HEK293 (cell line): ENCODE measurements at regions not wholly inside any gene's neighbourhood (a gene's known extent, or its start where the extent isn't known, plus 50 kb on each side); places are given as distances from the start of the nearest gene placed in this dataset.
"Not testable (repeated sequence)": the region's sequence is repeated elsewhere in the genome, so short reads cannot be mapped to it uniquely, and the experiment has no call there.

Source experiments
- CTCF ChIP-seq: fragments of 450-650 bp; formaldehyde crosslinking; IDR thresholded peaks from 2 replicates; pipeline ENCODE4 v1.5.1; 2016; ENCODE audit warnings: missing biosample characterization, missing genetic modification characterization
- REST ChIP-seq: fragments of 450-650 bp; formaldehyde crosslinking; IDR thresholded peaks from 2 replicates; pipeline ENCODE4 v1.5.1; 2016; ENCODE audit warnings: missing biosample characterization, missing genetic modification characterization
- SCRT1 ChIP-seq: fragments of 450-650 bp; formaldehyde crosslinking; IDR thresholded peaks from 2 replicates; pipeline ENCODE4 v1.5.1; 2016; ENCODE audit warnings: missing biosample characterization, missing genetic modification characterization, borderline replicate concordance
- ZFP3 ChIP-seq: fragments of 450-650 bp; formaldehyde crosslinking; IDR thresholded peaks from 2 replicates; pipeline ENCODE4 v1.5.1; 2016; ENCODE audit warnings: low read depth, missing biosample characterization, missing genetic modification characterization

GRCh38 chr14:19177435-19177834 lies 210.2 kb downstream of the POTEM start:
- TF ChIP-seq CTCF, ZFP3, SCRT1, REST (tag by site-specific recombination): not testable (repeated sequence)
